Stimulated activated CD4-positive, alpha-beta T cell treated with anti-CD3 and anti-CD28 coated beads, Interleukin-12 subunit alpha, Interleukin-12 subunit beta, amount 100 ng/mL, for 48 hours (primary cell): ENCODE measurements at regions not wholly inside any gene's neighbourhood (a gene's known extent, or its start where the extent isn't known, plus 50 kb on each side); places are given as distances from the start of the nearest gene placed in this dataset.
"Not testable (repeated sequence)": the region's sequence is repeated elsewhere in the genome, so short reads cannot be mapped to it uniquely, and the experiment has no call there.

ENCODE experiments used
- DNase-seq, 3 donors: peaks; one replicate each; pipeline ENCODE4 v3.0.0-alpha.2; 2020; ENCODE audit warnings: low read depth in 2 of 3, low spot score in 1 of 3

DNA sequence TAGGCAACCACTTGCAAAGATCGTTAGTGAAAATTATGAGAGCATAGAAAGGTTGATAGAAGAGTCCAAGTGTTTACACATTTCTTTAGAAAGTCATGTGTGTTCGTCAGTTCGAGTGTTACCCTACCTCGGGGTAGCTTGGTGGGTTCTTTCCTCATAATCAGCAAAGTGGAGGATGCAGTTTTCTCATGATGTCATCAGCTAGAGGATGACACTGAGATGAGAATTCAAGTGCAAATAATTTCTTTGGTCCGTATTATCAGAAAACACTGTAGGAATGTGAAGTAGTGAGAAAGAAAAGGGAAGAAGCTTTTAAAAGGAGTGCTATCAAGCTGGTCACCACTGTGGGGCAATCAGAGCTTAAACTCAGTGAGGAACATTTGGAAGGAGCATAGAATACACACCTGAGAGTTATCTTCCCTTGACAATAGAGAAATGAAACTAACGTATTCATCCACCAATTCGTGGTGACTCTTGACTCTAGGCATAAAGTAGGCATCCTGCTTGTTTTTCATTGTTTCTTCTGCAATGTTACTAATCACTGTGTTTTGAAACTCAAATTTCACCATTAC, 1340.9 kb upstream of the TMEM132C start:
- no peak for DNase-seq

DNA sequence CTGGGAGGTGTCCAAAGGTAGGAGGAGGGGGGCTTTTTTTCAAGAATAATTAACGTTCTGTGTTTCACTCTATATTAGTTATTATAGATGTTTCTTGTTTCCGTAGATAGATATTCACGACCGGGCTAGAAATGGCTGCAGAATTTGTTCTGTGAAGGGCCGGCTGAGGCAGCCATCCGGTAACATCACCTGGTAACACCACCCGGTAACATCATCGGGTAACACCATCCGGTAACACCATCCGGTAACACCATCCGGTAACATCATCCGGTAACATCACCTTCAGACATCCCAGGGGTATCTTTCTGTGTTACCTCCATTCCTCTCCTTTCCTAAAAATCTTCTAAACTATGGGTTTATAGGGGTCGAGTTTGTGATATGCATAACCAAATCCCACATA, 1336.7 kb upstream of the TMEM132C start:
- no peak for DNase-seq

DNA sequence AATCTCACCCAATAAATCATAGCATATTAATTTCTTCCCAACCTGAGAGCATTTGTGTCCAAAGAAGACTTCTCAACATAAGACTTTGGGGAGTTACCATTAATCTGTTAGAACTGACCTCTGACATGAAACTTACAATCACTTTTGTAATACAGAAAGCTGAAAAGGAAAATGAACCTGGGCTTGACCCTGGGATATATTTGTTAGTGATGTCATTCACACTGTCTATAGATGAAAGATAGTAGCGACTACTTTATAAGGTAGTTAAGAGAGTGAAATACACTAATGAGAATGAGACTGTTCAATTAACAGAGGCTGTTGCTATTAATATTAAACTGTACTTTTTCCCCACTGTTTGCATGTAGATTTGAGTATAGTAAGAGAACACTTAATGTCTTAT, 1334.8 kb upstream of the TMEM132C start:
- DNase-seq = no peak

DNA sequence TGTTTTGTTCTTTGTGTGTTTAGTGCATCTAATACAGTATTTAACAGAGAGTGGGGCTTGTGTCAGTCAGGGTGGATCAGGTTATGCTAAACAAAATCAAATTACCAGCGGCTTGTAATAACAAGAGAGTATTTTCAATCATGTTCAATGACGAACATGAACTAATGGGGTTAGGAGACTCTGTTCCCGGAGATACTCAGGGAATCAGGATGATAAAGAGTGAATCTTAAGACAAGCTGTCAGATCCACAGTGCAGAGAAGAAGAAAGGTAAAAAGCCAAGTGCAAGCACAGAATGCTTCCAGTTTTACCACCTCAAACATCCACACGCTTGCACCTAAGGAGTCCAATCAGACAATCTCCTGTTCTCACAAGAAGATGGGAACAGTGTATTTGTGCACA, 1331.5 kb upstream of the TMEM132C start:
- no peak for DNase-seq

DNA sequence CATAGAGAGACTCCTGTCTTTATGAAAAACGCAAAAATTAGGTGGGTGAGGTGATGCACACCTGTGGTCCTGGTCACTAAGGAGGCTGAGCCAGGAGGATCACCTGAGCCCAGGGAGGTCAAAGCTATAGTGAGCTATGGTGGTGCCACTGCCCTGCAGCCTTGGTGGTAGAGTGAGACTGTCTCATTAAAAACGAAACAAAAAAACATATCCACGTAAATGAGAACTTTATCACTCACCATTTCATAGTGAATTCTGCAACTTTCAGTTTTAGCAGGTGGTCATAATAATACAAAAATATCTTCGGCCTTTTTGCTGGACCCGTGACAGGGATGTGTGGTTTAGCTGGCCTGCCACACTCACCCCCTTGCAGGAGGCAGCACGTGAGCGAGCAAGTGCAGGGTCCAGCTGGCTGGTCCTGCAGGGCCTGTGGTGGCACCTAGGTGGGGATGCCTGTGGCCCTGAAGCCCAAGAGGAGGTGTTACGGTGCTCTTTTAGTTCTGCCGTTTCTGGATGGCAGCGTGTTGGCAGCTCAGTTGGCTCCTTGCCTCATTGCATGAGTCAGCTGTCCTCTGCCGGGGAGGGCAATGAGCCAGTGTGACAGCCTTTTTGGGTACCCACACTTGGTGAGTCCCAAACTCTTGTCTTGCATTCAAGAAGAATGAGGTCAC, 1330.7 kb upstream of the TMEM132C start:
- DNase-seq = peak in 1 of 3 donors; percentile 2

DNA sequence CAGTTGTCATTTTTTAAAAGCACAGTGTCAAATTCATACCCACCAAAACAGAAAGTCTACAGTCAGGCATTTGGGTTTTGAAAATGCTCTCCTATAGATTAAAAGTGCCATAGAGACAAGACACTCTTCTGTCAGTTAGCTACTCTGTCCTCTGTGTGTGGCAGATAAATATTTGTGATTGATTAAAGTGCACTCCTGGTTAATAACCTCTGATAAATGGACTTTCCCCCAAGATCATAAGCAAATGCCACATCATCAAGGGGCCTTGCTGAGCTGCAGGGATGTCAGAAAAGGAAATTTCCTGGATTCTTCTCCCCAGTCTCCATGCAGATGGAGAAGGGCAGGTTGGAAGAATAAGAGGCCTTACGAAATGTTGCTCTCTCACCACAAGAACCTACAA, 1329.5 kb upstream of the TMEM132C start:
- no peak for DNase-seq

DNA sequence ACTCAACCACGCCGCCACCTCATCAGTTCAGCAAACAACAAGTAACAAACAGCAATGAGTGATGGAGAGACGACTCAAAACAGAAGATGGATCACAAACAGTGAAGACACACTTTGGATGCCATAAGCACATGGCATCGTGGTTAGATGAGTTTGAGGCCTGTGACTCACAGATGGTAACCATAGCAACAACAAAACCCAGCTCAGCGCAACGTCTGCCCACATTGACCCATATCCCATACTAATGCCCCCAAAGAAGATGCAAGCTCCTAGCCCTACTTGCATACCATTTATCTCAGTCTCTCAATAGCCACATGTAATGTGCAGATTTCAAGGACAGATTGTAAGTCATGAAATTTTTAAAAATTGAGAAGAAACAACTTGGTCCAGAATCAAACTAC, 1322.3 kb upstream of the TMEM132C start:
- no peak for DNase-seq

DNA sequence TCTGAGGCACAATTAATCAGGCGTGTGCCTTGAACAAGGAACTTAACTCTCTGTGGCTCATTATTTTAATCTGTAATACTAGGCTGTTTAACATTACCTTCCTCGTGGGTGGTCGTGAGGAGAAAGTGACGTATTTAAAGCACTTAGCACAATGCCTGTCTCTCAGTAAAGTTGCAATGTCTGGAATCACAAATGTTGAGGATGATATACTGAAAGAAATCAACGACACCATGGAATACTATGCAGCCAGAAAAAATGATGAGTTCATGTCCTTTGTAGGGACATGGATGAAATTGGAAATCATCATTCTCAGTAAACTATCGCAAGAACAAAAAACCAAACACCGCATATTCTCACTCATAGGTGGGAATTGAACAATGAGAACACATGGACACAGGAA, 1320.0 kb upstream of the TMEM132C start:
- not testable (repeated sequence) for DNase-seq

DNA sequence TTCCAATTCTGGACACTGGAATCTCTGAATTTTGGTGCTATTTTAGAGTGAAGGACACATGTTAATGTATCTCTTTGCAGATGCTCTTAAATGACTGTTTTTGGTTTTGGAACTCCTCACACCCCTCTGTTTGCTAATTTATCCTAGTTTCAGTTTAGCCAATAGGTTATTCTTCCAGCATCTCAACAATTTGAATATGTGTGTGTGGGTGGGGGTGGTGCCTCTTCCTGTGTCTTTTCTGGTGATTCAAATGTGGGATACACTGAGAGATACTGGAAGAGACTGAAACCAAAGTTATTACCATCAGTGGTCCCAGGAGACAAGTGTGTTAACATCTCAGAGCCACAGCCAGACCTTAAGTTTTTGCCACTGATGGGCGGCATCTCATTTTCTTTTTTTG, 1317.4 kb upstream of the TMEM132C start:
- DNase-seq = no peak

DNA sequence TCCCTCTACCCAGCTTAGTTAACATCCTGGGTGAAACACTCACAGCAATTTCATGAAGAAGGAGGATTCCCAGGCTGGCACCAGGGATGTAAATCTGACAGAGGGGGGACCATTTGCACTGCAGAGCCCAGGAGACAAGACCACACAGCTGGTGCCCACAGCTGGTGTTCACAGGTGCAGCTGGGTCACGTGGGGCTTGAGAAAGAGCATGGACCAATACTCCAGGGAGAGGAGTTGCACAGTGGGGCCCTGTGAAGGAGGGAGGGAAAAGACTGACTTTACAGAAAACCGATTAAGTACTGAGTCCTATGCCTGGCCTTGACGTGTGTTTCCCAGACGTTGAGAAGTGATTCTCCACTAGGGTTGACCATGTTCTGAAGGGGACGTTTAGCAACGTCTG, 1316.7 kb upstream of the TMEM132C start:
- DNase-seq = no peak

DNA sequence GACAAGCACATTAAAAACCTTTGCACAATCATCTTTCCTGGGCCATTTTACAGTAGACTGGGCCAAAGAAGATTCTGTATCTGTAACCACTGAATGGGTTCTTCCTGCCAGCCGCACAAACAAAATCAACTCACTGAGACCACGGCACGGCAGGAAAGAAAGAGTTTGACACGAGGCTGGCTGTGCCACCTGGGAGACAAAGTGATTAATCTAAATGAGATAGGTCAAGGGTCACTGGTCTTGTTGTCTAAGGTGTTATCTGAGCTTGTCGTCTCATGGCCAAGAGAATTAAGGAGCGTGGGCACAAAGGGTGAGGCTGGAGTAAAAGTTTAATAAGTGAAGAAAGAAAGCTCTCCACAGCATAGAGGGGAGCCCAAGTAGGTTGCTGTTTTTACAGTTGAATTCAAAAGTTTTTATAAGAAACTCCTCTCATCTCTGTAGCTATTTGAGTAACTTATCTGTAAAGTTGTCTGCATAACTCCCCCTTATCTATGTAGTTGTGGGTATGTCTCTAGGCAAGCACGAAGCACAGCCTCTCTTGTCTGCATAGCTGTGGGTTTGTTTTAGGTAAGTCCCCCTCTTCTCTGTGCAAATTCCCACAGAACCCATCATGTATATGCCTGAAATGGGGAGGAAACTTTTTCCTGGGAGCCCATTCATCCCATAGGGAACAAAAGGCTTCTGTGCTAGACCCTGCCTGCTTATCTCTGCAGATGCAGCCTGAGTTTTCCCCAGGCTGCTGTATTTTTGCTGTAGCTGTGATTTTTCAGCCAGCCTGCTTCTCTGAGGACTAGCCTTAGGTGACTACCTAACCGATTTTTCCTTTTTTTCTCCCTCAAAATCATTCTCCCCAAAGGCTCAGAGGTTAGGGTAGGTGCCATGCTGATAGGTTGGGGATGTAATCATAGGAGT, 1314.6 kb upstream of the TMEM132C start:
- no peak for DNase-seq

DNA sequence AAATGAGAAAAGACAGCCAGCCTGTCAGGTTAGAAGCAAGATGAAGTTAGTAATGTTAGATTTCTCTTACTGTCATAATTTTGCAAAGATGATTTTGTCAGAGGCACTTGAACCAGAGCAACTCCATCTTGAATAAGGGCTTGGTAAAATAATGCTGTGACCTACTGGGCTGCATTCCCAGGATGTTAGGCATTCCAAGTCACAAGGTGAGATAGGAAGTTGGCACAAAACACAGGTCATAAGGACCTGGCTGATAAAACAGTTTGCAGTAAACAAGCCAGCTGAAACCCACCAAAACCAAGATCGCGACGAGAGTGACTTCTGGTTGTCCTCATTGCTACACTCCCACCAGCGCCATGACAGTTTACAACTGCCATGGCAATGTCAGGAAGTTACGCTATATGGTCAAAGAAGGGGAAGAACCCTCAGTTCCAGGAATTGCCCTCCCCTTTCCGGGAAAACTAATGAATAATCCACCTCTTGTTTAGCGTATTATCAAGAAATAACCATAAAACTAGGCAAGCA, 1313.5 kb upstream of the TMEM132C start:
- no peak for DNase-seq

DNA sequence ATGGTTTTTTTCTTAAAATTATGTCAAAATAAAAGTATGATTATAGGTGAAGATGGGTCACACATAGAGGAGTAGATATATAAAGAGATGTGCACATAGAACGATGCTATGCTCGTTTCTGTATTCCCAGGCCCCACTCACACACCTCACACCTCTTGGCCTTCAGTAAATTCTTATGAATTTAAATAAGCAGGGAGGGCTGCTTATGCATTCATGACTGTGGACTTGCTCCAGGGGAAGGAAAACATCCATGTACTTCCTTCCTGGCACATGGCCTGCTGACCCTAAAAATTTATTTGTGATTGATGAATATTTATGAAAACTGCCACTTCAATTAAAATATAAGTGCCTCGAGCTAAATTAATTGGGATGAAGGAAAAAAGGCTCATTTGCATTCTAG, 1306.7 kb upstream of the TMEM132C start:
- DNase-seq = no peak

DNA sequence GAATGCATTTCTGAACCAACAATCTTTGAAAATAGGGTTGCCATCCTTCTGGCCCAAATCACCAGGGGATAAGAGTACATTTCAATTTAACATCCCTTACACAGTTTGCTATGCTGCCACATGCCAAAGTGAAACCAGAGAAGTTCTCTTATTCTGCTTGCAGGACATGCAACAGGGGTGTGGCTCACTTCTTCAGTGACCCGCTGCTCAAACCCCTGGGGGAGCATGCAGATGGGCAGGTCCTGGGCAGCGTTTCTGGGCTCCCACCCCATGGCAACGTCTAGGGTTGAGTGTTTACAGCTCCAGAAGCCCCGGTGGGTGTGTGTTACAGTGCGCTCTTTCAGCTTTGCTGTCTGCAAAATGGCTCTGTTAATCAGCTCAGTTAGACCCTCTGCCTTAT, 1306.3 kb upstream of the TMEM132C start:
- no peak for DNase-seq

DNA sequence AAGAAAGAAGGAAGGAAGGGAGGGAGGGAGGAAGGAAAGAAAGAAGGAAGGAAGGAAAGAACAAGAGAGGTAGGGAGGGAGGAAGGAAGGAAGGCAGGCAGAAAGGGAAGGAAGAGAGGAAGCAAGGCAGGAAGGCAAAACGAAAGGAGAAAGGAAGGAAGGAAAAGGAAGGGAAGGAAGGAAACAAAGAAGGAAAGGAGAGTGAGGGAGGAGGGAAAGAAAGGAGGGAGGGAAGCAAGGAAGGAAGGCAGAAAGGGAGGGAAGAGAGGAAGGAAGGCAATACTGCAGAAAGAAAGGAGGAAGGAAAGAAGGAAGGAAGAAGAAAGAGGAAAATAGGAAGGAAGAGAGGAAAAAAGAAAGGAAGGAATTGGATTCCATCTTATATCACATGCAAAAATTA, 1303.1 kb upstream of the TMEM132C start:
- no peak for DNase-seq

DNA sequence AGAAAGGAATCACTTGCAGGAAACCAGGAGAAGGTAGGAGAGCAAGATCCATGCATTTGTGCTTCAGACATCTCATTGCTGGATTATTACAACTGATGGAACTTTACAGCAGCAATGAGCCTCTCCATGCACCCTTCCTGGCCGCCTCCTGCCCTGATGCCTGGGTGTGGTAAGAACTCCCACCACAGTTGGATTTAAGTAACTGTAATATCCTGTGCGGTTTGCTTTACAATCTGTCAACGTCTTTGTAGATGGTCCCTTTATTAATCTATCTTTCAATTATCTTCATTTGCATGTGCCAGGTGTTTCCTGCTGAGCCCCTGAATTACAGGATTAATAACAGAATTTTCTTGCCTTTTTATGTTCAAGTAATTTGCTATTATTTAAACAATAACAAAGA, 1300.5 kb upstream of the TMEM132C start:
- DNase-seq = no peak

DNA sequence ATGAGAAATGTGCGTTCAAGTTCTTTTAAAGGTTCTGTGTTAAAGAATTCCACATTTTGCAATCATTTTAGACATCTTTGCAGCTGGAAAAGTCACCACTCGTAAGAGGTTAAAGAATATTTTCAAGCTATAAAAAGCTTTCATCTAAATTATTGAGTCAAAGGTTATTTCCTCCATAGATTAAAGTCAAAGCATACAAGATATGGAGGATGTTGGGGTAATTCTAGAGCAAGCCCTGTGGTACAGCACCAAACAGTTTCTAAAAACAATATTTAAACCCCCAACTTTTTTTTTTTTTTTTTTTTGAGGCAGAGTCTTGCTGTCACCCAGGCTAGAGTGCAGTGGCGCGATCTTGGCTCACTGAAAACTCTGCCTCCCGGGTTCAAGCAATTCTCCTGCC, 1299.8 kb upstream of the TMEM132C start:
- DNase-seq = no peak

DNA sequence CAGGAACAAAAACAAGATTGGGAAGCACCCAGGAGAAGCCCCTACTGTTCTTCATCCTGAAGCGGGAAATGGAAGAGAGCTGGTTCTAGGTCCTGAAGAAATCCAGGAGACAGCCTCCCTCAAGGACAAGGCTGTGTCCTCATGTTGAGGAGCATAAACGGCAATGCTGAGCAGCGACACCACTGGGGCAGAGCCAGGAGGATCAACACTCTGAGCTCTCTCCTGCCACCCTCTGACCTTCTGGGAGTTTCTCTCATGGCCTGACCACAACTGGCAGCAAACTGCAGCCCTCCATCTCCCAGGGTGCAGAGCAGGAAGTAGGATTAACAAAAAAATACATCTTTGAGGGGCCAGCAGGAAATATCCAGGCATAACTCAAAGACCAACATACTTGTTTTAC, 1292.2 kb upstream of the TMEM132C start:
- DNase-seq = no peak

DNA sequence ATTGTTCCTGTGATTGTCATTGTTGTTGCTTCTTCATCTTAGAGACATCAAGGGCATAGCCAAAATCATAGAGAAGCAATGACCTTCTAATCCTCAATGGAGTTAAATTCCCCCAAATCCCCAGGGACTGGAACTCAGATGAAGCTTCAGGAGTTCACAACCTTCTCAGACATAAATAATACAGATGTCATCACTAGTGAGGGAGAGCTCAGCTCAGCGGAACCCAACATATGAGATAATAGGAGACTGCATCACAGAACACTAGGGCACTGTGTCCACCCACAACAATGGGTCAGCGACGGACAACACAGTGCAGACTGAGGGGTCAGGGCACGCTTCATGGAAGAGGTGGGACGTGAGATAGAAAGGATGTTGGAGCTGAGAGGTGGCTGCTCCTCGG, 1290.4 kb upstream of the TMEM132C start:
- no peak for DNase-seq

DNA sequence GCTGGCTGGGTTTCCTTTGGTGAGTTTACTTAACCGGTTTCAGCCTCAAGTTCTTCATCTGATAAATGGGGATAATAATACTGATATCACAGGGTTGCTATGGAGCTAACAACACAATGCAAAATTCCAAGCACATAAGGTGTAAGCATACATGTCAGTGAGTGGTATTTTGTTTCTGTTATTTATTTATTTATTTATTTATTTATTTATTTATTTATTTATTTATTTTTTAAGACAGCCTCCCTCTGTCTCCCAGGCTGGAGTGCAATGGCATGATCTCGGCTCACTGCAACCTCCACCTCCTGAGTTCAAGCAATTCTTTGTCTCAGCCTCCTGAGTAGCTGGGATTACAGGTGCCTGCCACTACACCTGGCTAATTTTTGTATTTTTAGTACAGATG, 1287.4 kb upstream of the TMEM132C start:
- not testable (repeated sequence) for DNase-seq

DNA sequence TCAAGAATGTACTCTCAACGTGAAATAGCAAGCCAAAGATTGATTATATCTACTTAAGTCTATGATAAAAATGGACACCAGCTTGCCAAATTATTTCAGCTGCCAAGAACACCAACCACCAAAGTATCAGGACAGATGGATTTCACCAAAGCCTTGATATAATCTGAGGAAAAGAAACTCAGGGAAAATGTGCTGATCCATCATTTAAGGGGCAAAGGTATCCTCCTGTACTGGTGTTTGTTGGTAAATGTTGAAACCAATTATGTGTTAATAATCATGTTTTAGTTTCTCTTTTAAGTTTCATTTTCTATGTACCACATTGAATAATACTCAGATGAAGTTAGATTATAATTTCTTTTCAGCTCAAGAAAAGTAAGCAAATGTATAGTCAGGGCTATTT, 1284.3 kb upstream of the TMEM132C start:
- no peak for DNase-seq

DNA sequence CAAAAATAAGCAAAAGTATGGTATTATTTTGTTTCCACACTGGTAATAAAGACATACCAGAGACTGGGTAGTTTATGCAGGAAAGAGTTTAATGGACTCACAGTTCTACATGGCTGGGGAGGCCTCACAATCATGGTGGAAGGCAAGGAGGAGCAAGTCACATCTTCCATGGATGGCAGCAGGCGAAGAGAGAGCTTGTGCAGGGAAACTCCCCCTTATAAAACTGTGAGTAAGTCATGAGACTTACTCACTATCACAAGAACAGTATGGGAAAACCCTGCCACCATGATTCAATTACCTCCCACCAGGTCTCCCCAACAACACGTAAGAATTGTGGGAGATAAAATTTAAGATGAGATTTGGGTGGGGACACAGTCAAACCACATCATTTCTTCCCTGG, 1283.2 kb upstream of the TMEM132C start:
- DNase-seq = not testable (repeated sequence)
